Central memory CD8-positive, alpha-beta T cell (primary cell): ENCODE measurements at regions not wholly inside any gene's neighbourhood (a gene's known extent, or its start where the extent isn't known, plus 50 kb on each side); places are given as distances from the start of the nearest gene placed in this dataset.

ENCODE experiments used
- ATAC-seq: fragments of 150-1000 bp; cut with Tn5 transposase; replicated peaks from 2 replicates; pipeline ENCODE4 v1.10.0; 2022; ENCODE audit warnings: mild to moderate bottlenecking, moderate FRiP score, moderate number of reproducible peaks; ENCODE audit not compliant: poor library complexity, severe bottlenecking; ENCODE audit errors: extremely low read depth
- DNase-seq, 2 donors: peaks; one replicate each; pipeline ENCODE4 v3.0.0; 2021; ENCODE audit warnings: low spot score in 2 of 2
- H3K27ac Mint-ChIP-seq: one replicate; pipeline ENCODE4 v1.8.0; 2022; ENCODE audit warnings: low read depth, mild to moderate bottlenecking, moderate library complexity, mixed read lengths
- H3K27me3 Mint-ChIP-seq: one replicate; pipeline ENCODE4 v1.8.0; 2022; ENCODE audit warnings: mixed read lengths
- H3K36me3 Mint-ChIP-seq: one replicate; pipeline ENCODE4 v1.8.0; 2022; ENCODE audit warnings: mild to moderate bottlenecking, moderate library complexity, mixed read lengths; ENCODE audit not compliant: insufficient read depth
- H3K4me1 Mint-ChIP-seq: one replicate; pipeline ENCODE4 v1.8.0; 2022; ENCODE audit warnings: mixed read lengths
- H3K4me3 Mint-ChIP-seq: one replicate; pipeline ENCODE4 v1.8.0; 2022; ENCODE audit warnings: mild to moderate bottlenecking, moderate library complexity, mixed read lengths
- H3K9me3 Mint-ChIP-seq: one replicate; pipeline ENCODE4 v1.8.0; 2022; ENCODE audit warnings: mixed read lengths

DNA sequence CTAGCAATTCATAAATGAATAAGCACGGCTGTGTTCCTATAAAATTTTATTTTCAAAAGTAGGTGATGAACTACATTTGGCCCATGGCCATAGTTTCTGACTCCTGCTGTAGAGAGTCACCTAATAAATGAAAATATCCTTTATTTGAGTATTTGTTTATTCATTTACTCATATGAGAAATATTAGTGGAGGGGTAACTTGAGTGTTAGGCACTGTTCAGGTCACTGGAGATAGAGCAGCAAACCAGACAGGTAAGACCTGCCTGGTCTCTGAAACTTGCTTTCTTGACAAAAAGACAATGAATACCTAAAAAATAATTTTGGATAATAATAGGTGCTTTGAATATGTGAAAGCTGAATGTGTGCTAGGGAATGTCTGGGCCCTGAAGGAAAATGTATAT, 68.8 kb downstream of the YIPF5 start:
- no peaks in the 10 kb centered on the region for H3K4me1 Mint-ChIP-seq
- H3K36me3 Mint-ChIP-seq: no peaks in the 10 kb centered on the region
- H3K9me3 Mint-ChIP-seq: no peaks in the 10 kb centered on the region
- H3K4me3 Mint-ChIP-seq: no peak overlapping the region
- H3K27ac Mint-ChIP-seq: no peak overlapping the region
- ATAC-seq (no peak), DNase-seq (no peak)
- no peaks in the 10 kb centered on the region for H3K27me3 Mint-ChIP-seq

DNA sequence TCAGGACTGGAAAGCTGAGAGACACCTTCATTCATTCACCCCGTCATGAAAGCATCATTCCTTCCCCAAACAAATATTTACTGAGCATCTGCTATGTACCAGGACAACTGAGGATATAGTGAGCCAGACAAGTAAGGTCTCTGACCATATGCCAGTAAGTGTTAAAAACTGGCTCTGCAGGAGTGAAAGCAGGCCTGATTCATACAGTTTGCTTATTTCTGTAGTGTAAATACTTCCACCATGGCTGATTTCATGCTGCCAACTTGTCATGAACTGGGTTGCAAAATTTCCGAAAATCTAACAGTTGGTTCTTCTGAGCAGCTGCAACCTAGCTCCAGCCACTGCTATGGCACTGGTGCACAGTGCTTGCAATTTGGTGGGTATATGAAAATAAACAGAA, 68.1 kb downstream of the YIPF5 start:
- Mint-ChIP-seq H3K9me3 (no peaks in the 10 kb centered on the region), H3K27me3 (no peaks in the 10 kb centered on the region), H3K4me3 (no peak overlapping the region), H3K4me1 (no peaks in the 10 kb centered on the region), H3K27ac (no peak overlapping the region), H3K36me3 (no peaks in the 10 kb centered on the region)
- no peak for DNase-seq
- no peak for ATAC-seq

DNA sequence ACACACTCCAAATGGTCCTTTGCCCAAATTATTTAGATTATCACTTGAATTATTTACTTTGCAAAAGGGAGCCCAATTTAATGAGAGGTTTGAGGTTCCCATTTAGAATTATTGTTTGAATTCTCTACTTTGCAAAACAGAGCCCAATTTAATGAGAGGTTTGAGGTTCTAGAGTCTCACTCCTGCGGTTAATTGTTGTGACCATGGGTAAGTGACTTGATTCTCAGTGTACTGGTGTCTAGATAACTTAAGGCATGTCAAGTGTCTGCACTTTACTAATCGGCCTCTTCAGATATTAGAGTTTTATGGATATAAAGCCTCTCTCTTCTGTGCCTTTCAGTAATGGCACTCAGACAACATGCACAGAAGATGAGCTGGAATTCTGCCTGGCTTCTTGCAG, 67.5 kb downstream of the YIPF5 start:
- no peaks in the 10 kb centered on the region for H3K27me3 Mint-ChIP-seq
- no peak overlapping the region for H3K4me3 Mint-ChIP-seq
- no peaks in the 10 kb centered on the region for H3K36me3 Mint-ChIP-seq
- no peaks in the 10 kb centered on the region for H3K4me1 Mint-ChIP-seq
- H3K9me3 Mint-ChIP-seq: no peaks in the 10 kb centered on the region
- no peak overlapping the region for H3K27ac Mint-ChIP-seq
- ATAC-seq: no peak
- DNase-seq: no peak

- Mint-ChIP-seq H3K4me3 (no peak overlapping the region), H3K9me3 (no peaks in the 10 kb centered on the region), H3K27ac (no peak overlapping the region), H3K36me3 (no peaks in the 10 kb centered on the region), H3K27me3 (peaks cover 2% of the 10 kb centered on the region), H3K4me1 (no peaks in the 10 kb centered on the region)
- no peak for ATAC-seq
- DNase-seq: no peak
Measured at GRCh38 chr5:144103611-144104485, 66.6 kb downstream of the YIPF5 start.

GRCh38 chr5:144105371-144105770, 65.1 kb downstream of the YIPF5 start:
- no peak for ATAC-seq

DNA sequence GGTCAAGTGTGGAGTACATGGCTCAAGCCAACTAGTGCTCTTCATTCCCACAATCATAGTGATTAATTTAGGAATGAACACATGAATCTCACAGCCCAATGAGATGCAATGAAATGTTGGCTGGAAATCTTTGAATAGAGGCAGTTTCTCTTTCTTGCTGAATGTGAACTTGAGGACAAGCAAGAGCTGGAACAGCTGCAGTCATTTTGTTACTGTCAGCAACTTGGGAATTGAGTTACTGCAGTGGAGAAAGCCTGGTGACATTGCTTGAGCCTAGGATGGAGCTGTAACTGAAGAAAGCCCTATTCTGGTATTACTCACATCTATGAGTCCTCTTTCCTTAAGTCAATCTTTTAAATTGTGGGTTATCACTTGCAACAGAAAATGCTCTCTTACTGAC, 62.3 kb downstream of the YIPF5 start:
- no peak overlapping the region for H3K4me3 Mint-ChIP-seq
- H3K27ac Mint-ChIP-seq: no peak overlapping the region
- no peaks in the 10 kb centered on the region for H3K36me3 Mint-ChIP-seq
- H3K27me3 Mint-ChIP-seq: peaks cover 38% of the 10 kb centered on the region
- DNase-seq (no peak), ATAC-seq (no peak)
- no peaks in the 10 kb centered on the region for H3K9me3 Mint-ChIP-seq
- no peaks in the 10 kb centered on the region for H3K4me1 Mint-ChIP-seq

More at GRCh38 chr5:144105371-144105770, 65.1 kb downstream of the YIPF5 start:
- H3K4me1 Mint-ChIP-seq: no peaks in the 10 kb centered on the region
- H3K27ac Mint-ChIP-seq: no peak overlapping the region
- no peak for DNase-seq
- no peak overlapping the region for H3K4me3 Mint-ChIP-seq
- no peaks in the 10 kb centered on the region for H3K9me3 Mint-ChIP-seq
- no peaks in the 10 kb centered on the region for H3K36me3 Mint-ChIP-seq
- H3K27me3 Mint-ChIP-seq: peaks cover 18% of the 10 kb centered on the region
